ENCODE measurements at regions not wholly inside any gene's neighbourhood (a gene's known extent, or its start where the extent isn't known, plus 50 kb on each side); places are given as distances from the start of the nearest gene placed in this dataset.

DNA sequence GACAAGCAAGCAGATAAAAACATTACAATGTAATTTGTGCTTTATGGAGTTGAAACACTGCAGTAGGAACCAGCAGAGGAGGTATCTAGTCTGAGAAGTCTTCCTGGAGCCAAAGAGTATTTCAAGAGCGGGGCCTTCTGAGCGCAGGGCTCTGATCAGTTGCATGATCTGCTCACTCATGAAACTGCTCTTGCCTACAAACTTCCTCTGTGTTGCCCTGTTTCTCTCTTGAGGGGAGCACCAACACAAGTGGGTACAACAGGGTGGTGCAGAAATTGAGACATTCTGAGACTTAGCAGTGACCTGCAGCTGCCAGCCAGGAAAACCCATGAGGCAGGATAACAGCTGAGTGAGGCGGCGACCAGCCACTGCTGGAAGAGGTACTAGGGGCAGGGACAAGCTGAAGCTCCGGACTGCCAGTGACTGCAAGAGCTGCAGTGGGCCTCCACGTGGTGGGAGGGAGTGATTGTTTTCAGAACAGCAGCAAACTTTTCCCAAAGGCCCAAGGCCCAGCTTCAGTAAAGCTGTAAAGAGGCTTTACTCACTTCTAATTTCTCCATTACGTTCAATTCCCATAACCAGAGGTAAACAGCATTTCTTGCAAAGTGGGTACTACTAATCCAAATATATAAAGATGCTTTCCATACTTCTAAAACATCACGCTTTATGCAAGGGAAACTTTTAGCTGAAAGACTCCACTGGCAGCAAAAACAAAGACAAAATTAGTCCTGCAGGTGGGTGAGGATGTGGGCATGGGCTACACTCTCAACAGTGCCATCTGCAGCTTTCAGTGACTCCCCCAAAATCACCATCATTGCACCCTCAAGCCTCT is 69.0 kb upstream of the LPP start:
- ChIA-PET SMC1A (ENCODE audit: uncharacterized antibody, unreplicated experiment) (interaction anchor here (0.7 kb wide), 1 partner anchor 9 kb away, joined by 3 read pairs; no protein-coding TSS in a partner anchor), POLR2A (no interaction called here), RAD21 (ENCODE audit: unreplicated experiment) (no interaction called here), CTCF (no interaction called here)
- in situ Hi-C loops (cut with MboI) (no loop called here), intact Hi-C loops (cut with micrococcal nuclease; ENCODE audit: unreplicated experiment) (no loop called here)
- H2AFZ ChIP-seq (ENCODE audit: control insufficient read depth, low read depth, low read length): no peak overlapping the region
- no peaks in the 10 kb centered on the region for H3K36me3 ChIP-seq (ENCODE audit: control insufficient read depth in 2 of 2, insufficient read depth in 2 of 2, low read length in 1 of 2)
- H4K20me1 ChIP-seq (ENCODE audit: control insufficient read depth, insufficient read depth): no peaks in the 10 kb centered on the region
- DNase-seq (ENCODE audit: low read depth, low spot score) (no peak), ATAC-seq (no peak), FAIRE-seq (no peak)
- no TSS peak for BruUV-seq (replicated peaks)
- H3K9me3 ChIP-seq (replicated peaks; ENCODE audit: control insufficient read depth, insufficient read depth, low read length): no peaks in the 10 kb centered on the region
- no peak overlapping the region for H3K4me3 ChIP-seq
- TF ChIP-seq GABPA (IDR thresholded peaks at IDR 0.05; ENCODE audit: low read depth) (no peak), PAX8 (IDR thresholded peaks at IDR 0.05) (no peak), ZNF24 (IDR thresholded peaks at IDR 0.05) (no peak), SP1 (IDR thresholded peaks at IDR 0.05; ENCODE audit: low read depth, low read length) (no peak), WRNIP1 (IDR thresholded peaks at IDR 0.05; ENCODE audit: borderline replicate concordance, low read depth, low read length) (no peak), BCL11A (IDR thresholded peaks at IDR 0.05; ENCODE audit: low read depth, low read length) (no peak), POU2F2 (IDR thresholded peaks at IDR 0.05; ENCODE audit: borderline replicate concordance, low read depth, low read length) (no peak), MTA2 (IDR thresholded peaks at IDR 0.05; ENCODE audit: low read depth) (no peak), MYC (IDR thresholded peaks at IDR 0.05; ENCODE audit: insufficient read depth, insufficient read length, insufficient replicate concordance, low read length, severe bottlenecking) (no peak), HDAC2 (IDR thresholded peaks at IDR 0.05) (no peak), CREM (IDR thresholded peaks at IDR 0.05; ENCODE audit: low read depth) (no peak), CBFB (IDR thresholded peaks at IDR 0.05; ENCODE audit: low read depth) (no peak), BACH1 (IDR thresholded peaks at IDR 0.05; ENCODE audit: borderline replicate concordance) (no peak), RUNX3 (IDR thresholded peaks at IDR 0.05; ENCODE audit: low read length) (no peak)
- TF ChIP-seq, protein P1, sequence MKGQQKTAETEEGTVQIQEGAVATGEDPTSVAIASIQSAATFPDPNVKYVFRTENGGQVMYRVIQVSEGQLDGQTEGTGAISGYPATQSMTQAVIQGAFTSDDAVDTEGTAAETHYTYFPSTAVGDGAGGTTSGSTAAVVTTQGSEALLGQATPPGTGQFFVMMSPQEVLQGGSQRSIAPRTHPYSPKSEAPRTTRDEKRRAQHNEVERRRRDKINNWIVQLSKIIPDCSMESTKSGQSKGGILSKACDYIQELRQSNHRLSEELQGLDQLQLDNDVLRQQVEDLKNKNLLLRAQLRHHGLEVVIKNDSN (IDR thresholded peaks at IDR 0.05; ENCODE audit: borderline replicate concordance, extremely low read length, insufficient read depth, low read depth, low read length): no peak
- TF ChIP-seq, protein P2, sequence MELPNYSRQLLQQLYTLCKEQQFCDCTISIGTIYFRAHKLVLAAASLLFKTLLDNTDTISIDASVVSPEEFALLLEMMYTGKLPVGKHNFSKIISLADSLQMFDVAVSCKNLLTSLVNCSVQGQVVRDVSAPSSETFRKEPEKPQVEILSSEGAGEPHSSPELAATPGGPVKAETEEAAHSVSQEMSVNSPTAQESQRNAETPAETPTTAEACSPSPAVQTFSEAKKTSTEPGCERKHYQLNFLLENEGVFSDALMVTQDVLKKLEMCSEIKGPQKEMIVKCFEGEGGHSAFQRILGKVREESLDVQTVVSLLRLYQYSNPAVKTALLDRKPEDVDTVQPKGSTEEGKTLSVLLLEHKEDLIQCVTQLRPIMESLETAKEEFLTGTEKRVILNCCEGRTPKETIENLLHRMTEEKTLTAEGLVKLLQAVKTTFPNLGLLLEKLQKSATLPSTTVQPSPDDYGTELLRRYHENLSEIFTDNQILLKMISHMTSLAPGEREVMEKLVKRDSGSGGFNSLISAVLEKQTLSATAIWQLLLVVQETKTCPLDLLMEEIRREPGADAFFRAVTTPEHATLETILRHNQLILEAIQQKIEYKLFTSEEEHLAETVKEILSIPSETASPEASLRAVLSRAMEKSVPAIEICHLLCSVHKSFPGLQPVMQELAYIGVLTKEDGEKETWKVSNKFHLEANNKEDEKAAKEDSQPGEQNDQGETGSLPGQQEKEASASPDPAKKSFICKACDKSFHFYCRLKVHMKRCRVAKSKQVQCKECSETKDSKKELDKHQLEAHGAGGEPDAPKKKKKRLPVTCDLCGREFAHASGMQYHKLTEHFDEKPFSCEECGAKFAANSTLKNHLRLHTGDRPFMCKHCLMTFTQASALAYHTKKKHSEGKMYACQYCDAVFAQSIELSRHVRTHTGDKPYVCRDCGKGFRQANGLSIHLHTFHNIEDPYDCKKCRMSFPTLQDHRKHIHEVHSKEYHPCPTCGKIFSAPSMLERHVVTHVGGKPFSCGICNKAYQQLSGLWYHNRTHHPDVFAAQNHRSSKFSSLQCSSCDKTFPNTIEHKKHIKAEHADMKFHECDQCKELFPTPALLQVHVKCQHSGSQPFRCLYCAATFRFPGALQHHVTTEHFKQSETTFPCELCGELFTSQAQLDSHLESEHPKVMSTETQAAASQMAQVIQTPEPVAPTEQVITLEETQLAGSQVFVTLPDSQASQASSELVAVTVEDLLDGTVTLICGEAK (IDR thresholded peaks at IDR 0.05; ENCODE audit: borderline replicate concordance): no peak
- TF ChIP-seq, protein P3, sequence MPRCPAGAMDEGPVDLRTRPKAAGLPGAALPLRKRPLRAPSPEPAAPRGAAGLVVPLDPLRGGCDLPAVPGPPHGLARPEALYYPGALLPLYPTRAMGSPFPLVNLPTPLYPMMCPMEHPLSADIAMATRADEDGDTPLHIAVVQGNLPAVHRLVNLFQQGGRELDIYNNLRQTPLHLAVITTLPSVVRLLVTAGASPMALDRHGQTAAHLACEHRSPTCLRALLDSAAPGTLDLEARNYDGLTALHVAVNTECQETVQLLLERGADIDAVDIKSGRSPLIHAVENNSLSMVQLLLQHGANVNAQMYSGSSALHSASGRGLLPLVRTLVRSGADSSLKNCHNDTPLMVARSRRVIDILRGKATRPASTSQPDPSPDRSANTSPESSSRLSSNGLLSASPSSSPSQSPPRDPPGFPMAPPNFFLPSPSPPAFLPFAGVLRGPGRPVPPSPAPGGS (IDR thresholded peaks at IDR 0.05; ENCODE audit: borderline replicate concordance, insufficient read depth, low read depth, low read length, poor library complexity, severe bottlenecking): no peak
- H3K4me1 ChIP-seq (ENCODE audit: control insufficient read depth, insufficient read depth, low read length): no peaks in the 10 kb centered on the region
- WGBS (ENCODE audit: insufficient coverage, insufficient replicate concordance, low lambda C conversion rate, missing lambda C conversion rate): 32% methylated on average over 8 of the region's 8 CpGs
- H3K27me3 ChIP-seq (replicated peaks in 1 of 2; ENCODE audit: control insufficient read depth in 2 of 2, insufficient read depth in 2 of 2, low read length in 1 of 2): peaks cover 3 to 5% of the 10 kb centered on the region in 2 experiments
- no peak overlapping the region for H3K9ac ChIP-seq (ENCODE audit: control insufficient read depth, insufficient read depth, low read length)
- H3K4me2 ChIP-seq (ENCODE audit: control insufficient read depth, insufficient read depth): no peak overlapping the region
- no peaks in the 10 kb centered on the region for H3K79me2 ChIP-seq (ENCODE audit: control insufficient read depth, insufficient read depth, low read length)
- no peak overlapping the region for H3K27ac ChIP-seq (ENCODE audit: control insufficient read depth, insufficient read depth)
